ENCODE measurements at regions not wholly inside any gene's neighbourhood (a gene's known extent, or its start where the extent isn't known, plus 50 kb on each side); places are given as distances from the start of the nearest gene placed in this dataset.

GRCh38 chr5:97778451-97778850 lies 595.4 kb upstream of the RIOK2 start:
- DNase-seq (ENCODE audit: insufficient read length, low spot score) (no peak), FAIRE-seq (no peak)
- no peak for TF ChIP-seq CTCF (IDR thresholded peaks at IDR 0.05; ENCODE audit: insufficient read depth, missing control alignments)

GRCh38 chr5:97788369-97788768 lies 605.3 kb upstream of the RIOK2 start:
- DNase-seq (ENCODE audit: insufficient read length, low spot score) (no peak), FAIRE-seq (no peak)
- no peak for TF ChIP-seq CTCF (IDR thresholded peaks at IDR 0.05; ENCODE audit: insufficient read depth, missing control alignments)

GRCh38 chr5:97797994-97798451 lies 615.0 kb upstream of the RIOK2 start:
- TF ChIP-seq CTCF (IDR thresholded peaks at IDR 0.05; ENCODE audit: insufficient read depth, missing control alignments): no peak
- FAIRE-seq: no peak
- no peak for DNase-seq (ENCODE audit: insufficient read length, low spot score)

- DNase-seq (ENCODE audit: insufficient read length, low spot score) (no peak), FAIRE-seq (no peak)
- TF ChIP-seq CTCF (IDR thresholded peaks at IDR 0.05; ENCODE audit: insufficient read depth, missing control alignments): no peak
Observed at GRCh38 chr5:97801461-97801860, 618.4 kb upstream of the RIOK2 start.

GRCh38 chr5:97820138-97820537 lies 637.1 kb upstream of the RIOK2 start:
- no peak for FAIRE-seq
- TF ChIP-seq CTCF (IDR thresholded peaks at IDR 0.05; ENCODE audit: insufficient read depth, missing control alignments): no peak

GRCh38 chr5:97832645-97833296 lies 649.7 kb upstream of the RIOK2 start:
- FAIRE-seq (no peak), DNase-seq (ENCODE audit: insufficient read length, low spot score) (no peak)
- TF ChIP-seq CTCF (IDR thresholded peaks at IDR 0.05; ENCODE audit: insufficient read depth, missing control alignments): no peak

More at GRCh38 chr5:97820138-97820537, 637.1 kb upstream of the RIOK2 start:
- no peak for DNase-seq (ENCODE audit: insufficient read length, low spot score)

- FAIRE-seq (no peak), DNase-seq (ENCODE audit: insufficient read length, low spot score) (no peak)
- TF ChIP-seq CTCF (IDR thresholded peaks at IDR 0.05; ENCODE audit: insufficient read depth, missing control alignments): no peak
Observed at GRCh38 chr5:97834561-97834960, 651.5 kb upstream of the RIOK2 start.
